BJ (cell line): ENCODE measurements at regions not wholly inside any gene's neighbourhood (a gene's known extent, or its start where the extent isn't known, plus 50 kb on each side); places are given as distances from the start of the nearest gene placed in this dataset.
A peak's percentile ranks its signal among the peaks of the same experiment; 100 is the strongest.

ENCODE experiments used
- CTCF ChIA-PET: fragments of 350-600 bp; formaldehyde crosslinking; extraction: SDS; loops from one replicate; lab custom pipeline; 2021; ENCODE audit warnings: antibody characterized with exemption, inconsistent platforms; lab: Yijun Ruan, JAX
- POLR2A ChIA-PET: fragments of 300-600 bp; sonication (Branson Sonifier 250); formaldehyde crosslinking; extraction: SDS; loops from one replicate; lab custom pipeline; 2021; ENCODE audit warnings: antibody characterized with exemption; lab: Charles Lee
- DNase-seq: peaks from one replicate; pipeline ENCODE4 v3.0.0-alpha.2; 2011; ENCODE audit warnings: low read depth
- H3K27me3 ChIP-seq: 2 replicates; pipeline ENCODE4 v1.6.0; 2011; ENCODE audit warnings: low read length; ENCODE audit not compliant: control insufficient read depth, insufficient read depth
- H3K36me3 ChIP-seq: 2 replicates; pipeline ENCODE4 v1.5.1; 2011; ENCODE audit warnings: low read length; ENCODE audit not compliant: control insufficient read depth, insufficient read depth
- H3K4me3 ChIP-seq: 2 replicates; pipeline ENCODE4 v1.5.1; 2011; ENCODE audit warnings: low read depth, mild to moderate bottlenecking, control low read depth, low read length
- TF ChIP-seq, protein P1 (sequence below): IDR thresholded peaks from 2 replicates; pipeline ENCODE4 v1.5.1; 2011; ENCODE audit warnings: low read depth, mild to moderate bottlenecking, control low read depth, inconsistent platforms, low read length, moderate library complexity; ENCODE audit not compliant: insufficient read depth

GRCh38 chr5:120396186-120396585 lies 67.9 kb upstream of the PRR16 start:
- CTCF ChIA-PET: interaction anchor here (2.1 kb wide), 1 partner anchor 14 kb away, joined by 4 read pairs; no protein-coding TSS in a partner anchor
- TF ChIP-seq, protein P1, sequence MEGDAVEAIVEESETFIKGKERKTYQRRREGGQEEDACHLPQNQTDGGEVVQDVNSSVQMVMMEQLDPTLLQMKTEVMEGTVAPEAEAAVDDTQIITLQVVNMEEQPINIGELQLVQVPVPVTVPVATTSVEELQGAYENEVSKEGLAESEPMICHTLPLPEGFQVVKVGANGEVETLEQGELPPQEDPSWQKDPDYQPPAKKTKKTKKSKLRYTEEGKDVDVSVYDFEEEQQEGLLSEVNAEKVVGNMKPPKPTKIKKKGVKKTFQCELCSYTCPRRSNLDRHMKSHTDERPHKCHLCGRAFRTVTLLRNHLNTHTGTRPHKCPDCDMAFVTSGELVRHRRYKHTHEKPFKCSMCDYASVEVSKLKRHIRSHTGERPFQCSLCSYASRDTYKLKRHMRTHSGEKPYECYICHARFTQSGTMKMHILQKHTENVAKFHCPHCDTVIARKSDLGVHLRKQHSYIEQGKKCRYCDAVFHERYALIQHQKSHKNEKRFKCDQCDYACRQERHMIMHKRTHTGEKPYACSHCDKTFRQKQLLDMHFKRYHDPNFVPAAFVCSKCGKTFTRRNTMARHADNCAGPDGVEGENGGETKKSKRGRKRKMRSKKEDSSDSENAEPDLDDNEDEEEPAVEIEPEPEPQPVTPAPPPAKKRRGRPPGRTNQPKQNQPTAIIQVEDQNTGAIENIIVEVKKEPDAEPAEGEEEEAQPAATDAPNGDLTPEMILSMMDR: no peak
- Histone ChIP-seq H3K4me3 (no peak overlapping the region), H3K36me3 (no peaks in the 10 kb centered on the region), H3K27me3 (no peaks in the 10 kb centered on the region)
- POLR2A ChIA-PET: no interaction called here
- DNase-seq: no peak

GRCh38 chr5:120400356-120400755 lies 63.7 kb upstream of the PRR16 start:
- Histone ChIP-seq H3K27me3 (no peaks in the 10 kb centered on the region), H3K36me3 (no peaks in the 10 kb centered on the region), H3K4me3 (no peak overlapping the region)
- ChIA-PET POLR2A (no interaction called here), CTCF (no interaction called here)
- no peak for DNase-seq
- TF ChIP-seq, protein P1: no peak

GRCh38 chr5:120402606-120403005 lies 61.5 kb upstream of the PRR16 start:
- CTCF ChIA-PET: no interaction called here
- H3K4me3 ChIP-seq: no peak overlapping the region
- no peak for DNase-seq
- H3K36me3 ChIP-seq: no peaks in the 10 kb centered on the region; the same call in 1 of the 2 replicates
- POLR2A ChIA-PET: no interaction called here
- H3K27me3 ChIP-seq: no peaks in the 10 kb centered on the region
- TF ChIP-seq, protein P1: no peak

GRCh38 chr5:120405286-120405864 lies 58.7 kb upstream of the PRR16 start:
- CTCF ChIA-PET: interaction anchor here (0.7 kb wide), 1 partner anchor 15 kb away, joined by 6 read pairs; no protein-coding TSS in a partner anchor
- TF ChIP-seq, protein P1: no peak

GRCh38 chr5:120405923-120406322 lies 58.2 kb upstream of the PRR16 start:
- ChIA-PET POLR2A (no interaction called here), CTCF (no interaction called here)
- DNase-seq: no peak
- TF ChIP-seq, protein P1: no peak
- H3K4me3 ChIP-seq: no peak overlapping the region
- no peaks in the 10 kb centered on the region; the same call in 1 of the 2 replicates for H3K36me3 ChIP-seq
- H3K27me3 ChIP-seq: no peaks in the 10 kb centered on the region

More at GRCh38 chr5:120405286-120405864, 58.7 kb upstream of the PRR16 start:
- Histone ChIP-seq H3K36me3 (no peaks in the 10 kb centered on the region; the same call in 1 of the 2 replicates), H3K4me3 (no peak overlapping the region), H3K27me3 (no peaks in the 10 kb centered on the region)
- DNase-seq: peak; percentile 49
- POLR2A ChIA-PET: interaction anchor here (0.6 kb wide), 1 partner anchor 461 kb away, joined by 3 read pairs; no protein-coding TSS in a partner anchor
